Endothelial cell of umbilical vein (primary cell): ENCODE measurements at regions not wholly inside any gene's neighbourhood (a gene's known extent, or its start where the extent isn't known, plus 50 kb on each side); places are given as distances from the start of the nearest gene placed in this dataset.

Experiments used
- BruUV-seq: library from RNA; stranded (reverse); fragments of 400-500 nt; replicated peaks from 2 replicates; lab custom pipeline; 2021; lab: Mats Ljungman, UMichigan
- CTCF ChIA-PET: fragments of 300-600, 350-600 bp; sonication (Branson Sonifier 250); formaldehyde crosslinking; loops from one replicate; lab custom pipeline; 2021; ENCODE audit warnings: antibody characterized with exemption, inconsistent platforms; lab: Charles Lee
- POLR2A ChIA-PET: fragments of 300-600, 350-600 bp; sonication (Branson Sonifier 250); formaldehyde crosslinking; loops from one replicate; lab custom pipeline; 2021; ENCODE audit warnings: antibody characterized with exemption, inconsistent platforms; lab: Charles Lee
- DNase-seq: peaks from one replicate; pipeline ENCODE4 v3.0.0-alpha.2; 2011; ENCODE audit warnings: low read depth, low spot score
- FAIRE-seq: peaks from 2 replicates; lab custom pipeline; 2011; peaks lifted over from hg19 to GRCh38; lab: Jason Lieb, UNC
- H2AFZ ChIP-seq: 2 replicates; pipeline ENCODE4 v1.6.0; 2012; ENCODE audit warnings: low read depth, low read length, control low read depth, inconsistent platforms
- H3K27ac ChIP-seq: 2 replicates; pipeline ENCODE4 v1.5.1; 2011; ENCODE audit warnings: low read depth, mild to moderate bottlenecking, control low read depth, low read length, moderate library complexity; ENCODE audit not compliant: insufficient read depth
- H3K27me3 ChIP-seq, 2 experiments: 2 replicates each; pipeline versions ENCODE4 v1.6.0 to v1.6.1; 2011; ENCODE audit warnings: low read length in 2 of 2, mixed read lengths in 1 of 2; ENCODE audit not compliant: control insufficient read depth in 2 of 2, insufficient read depth in 2 of 2
- H3K36me3 ChIP-seq, 2 experiments: 2 replicates in 1 of 2; 3 replicates in 1 of 2; pipeline ENCODE4 v1.5.1; 2011; ENCODE audit warnings: low read length in 2 of 2, mild to moderate bottlenecking in 1 of 2, moderate library complexity in 1 of 2; ENCODE audit not compliant: control insufficient read depth in 2 of 2, insufficient read depth in 2 of 2; ENCODE audit errors: extremely low read depth in 1 of 2
- H3K4me1 ChIP-seq: 3 replicates; pipeline ENCODE4 v1.5.1; 2011; ENCODE audit warnings: mild to moderate bottlenecking, low read length; ENCODE audit not compliant: control insufficient read depth, insufficient read depth; ENCODE audit errors: extremely low read depth
- H3K4me2 ChIP-seq: 2 replicates; pipeline ENCODE4 v1.6.1; 2011; ENCODE audit warnings: low read length, control low read depth, mixed read lengths; ENCODE audit not compliant: insufficient read depth
- H3K4me3 ChIP-seq, 3 experiments: fragments of 200-600 bp in 1 of 3; sonication (generic), shearing (Covaris generic) in 1 of 3; replicated peaks in 1 of 3; 2 replicates each; pipeline ENCODE4 v1.5.1; 2011 to 2016; ENCODE audit warnings: control low read depth in 3 of 3, low read length in 3 of 3, mild to moderate bottlenecking in 2 of 3, inconsistent platforms in 1 of 3, low read depth in 1 of 3, moderate library complexity in 1 of 3; ENCODE audit not compliant: insufficient read depth in 1 of 3
- H3K79me2 ChIP-seq: 2 replicates; pipeline ENCODE4 v1.6.0; 2012; ENCODE audit warnings: low read length, inconsistent platforms; ENCODE audit not compliant: control insufficient read depth, insufficient read depth
- H3K9ac ChIP-seq: replicated peaks from 2 replicates; pipeline ENCODE3; 2011; ENCODE audit warnings: low read length, control low read depth; ENCODE audit not compliant: insufficient read depth; ENCODE audit errors: extremely low read depth
- H3K9me1 ChIP-seq: replicated peaks from 3 replicates; pipeline ENCODE4 v1.6.0; 2011; ENCODE audit warnings: mild to moderate bottlenecking, low read length; ENCODE audit not compliant: control insufficient read depth, insufficient read depth; ENCODE audit errors: extremely low read depth
- H3K9me3 ChIP-seq: replicated peaks from 2 replicates; pipeline ENCODE4 v1.5.1; 2012; ENCODE audit warnings: low read length, inconsistent platforms; ENCODE audit not compliant: control insufficient read depth, insufficient read depth
- H4K20me1 ChIP-seq: replicated peaks from 2 replicates; pipeline ENCODE3; 2011; ENCODE audit warnings: mild to moderate bottlenecking, low read length; ENCODE audit not compliant: control insufficient read depth, insufficient read depth; ENCODE audit errors: extremely low read depth
- EZH2 ChIP-seq: IDR thresholded peaks from 2 replicates; pipeline ENCODE4 v1.6.1; 2012; ENCODE audit warnings: borderline replicate concordance, low read depth, mild to moderate bottlenecking, moderate library complexity, low read length, inconsistent platforms; ENCODE audit not compliant: severe bottlenecking
- FOS ChIP-seq: IDR thresholded peaks from 2 replicates; pipeline ENCODE4 v1.6.1; 2011; ENCODE audit warnings: mild to moderate bottlenecking, low read length, moderate library complexity, borderline replicate concordance; ENCODE audit not compliant: insufficient read depth
- GATA2 ChIP-seq: IDR thresholded peaks from 2 replicates; pipeline ENCODE4 v1.7.0; 2011; ENCODE audit warnings: low read depth, mild to moderate bottlenecking, moderate library complexity, mixed read lengths, low read length; ENCODE audit not compliant: insufficient read length, insufficient read depth
- JUN ChIP-seq: IDR thresholded peaks from 2 replicates; pipeline ENCODE4 v1.6.1; 2011; ENCODE audit warnings: borderline replicate concordance, low read depth; ENCODE audit not compliant: insufficient read length, insufficient read depth
- MYC ChIP-seq: IDR thresholded peaks from one replicate; pipeline ENCODE4 v1.6.1; 2011; ENCODE audit warnings: mild to moderate bottlenecking, low read depth, low read length
- POLR2A ChIP-seq: IDR thresholded peaks from 2 replicates; pipeline ENCODE4 v1.6.1; 2012; ENCODE audit warnings: low read depth, mild to moderate bottlenecking, control low read depth, low read length
- POLR2AphosphoS5 ChIP-seq: IDR thresholded peaks from 2 replicates; pipeline ENCODE4 v1.6.1; 2012; ENCODE audit warnings: low read depth, mild to moderate bottlenecking, control low read depth, low read length, moderate library complexity; ENCODE audit not compliant: insufficient read depth
- dilution Hi-C: fragments of 300-500 bp; cut with MboI; formaldehyde crosslinking; loops from one replicate; pipeline ENCODE4 v1.15.0; 2019; ENCODE audit warnings: low sequenced_read_pairs; ENCODE audit not compliant: extremely low pct_ligation_motif_present
- intact Hi-C: fragments of 100-400 bp; cut with micrococcal nuclease; formaldehyde crosslinking; loops from one replicate; pipeline ENCODE4 v1.10.0; 2022
- TF ChIP-seq, protein P1 (sequence below): IDR thresholded peaks from 2 replicates; pipeline ENCODE4 v1.6.1; 2011; ENCODE audit not compliant: insufficient read depth, insufficient read length
- TF ChIP-seq, protein P2 (sequence below), 2 donors: IDR thresholded peaks; 1 replicate in 1 of 2; 2 replicates in 1 of 2; pipeline ENCODE4 v1.5.1; 2011; ENCODE audit warnings: low read length in 2 of 2, mild to moderate bottlenecking in 2 of 2, moderate library complexity in 2 of 2, control low read depth in 1 of 2, inconsistent platforms in 1 of 2, low read depth in 1 of 2; ENCODE audit not compliant: insufficient read depth in 1 of 2; ENCODE audit errors: extremely low read depth in 1 of 2

DNA sequence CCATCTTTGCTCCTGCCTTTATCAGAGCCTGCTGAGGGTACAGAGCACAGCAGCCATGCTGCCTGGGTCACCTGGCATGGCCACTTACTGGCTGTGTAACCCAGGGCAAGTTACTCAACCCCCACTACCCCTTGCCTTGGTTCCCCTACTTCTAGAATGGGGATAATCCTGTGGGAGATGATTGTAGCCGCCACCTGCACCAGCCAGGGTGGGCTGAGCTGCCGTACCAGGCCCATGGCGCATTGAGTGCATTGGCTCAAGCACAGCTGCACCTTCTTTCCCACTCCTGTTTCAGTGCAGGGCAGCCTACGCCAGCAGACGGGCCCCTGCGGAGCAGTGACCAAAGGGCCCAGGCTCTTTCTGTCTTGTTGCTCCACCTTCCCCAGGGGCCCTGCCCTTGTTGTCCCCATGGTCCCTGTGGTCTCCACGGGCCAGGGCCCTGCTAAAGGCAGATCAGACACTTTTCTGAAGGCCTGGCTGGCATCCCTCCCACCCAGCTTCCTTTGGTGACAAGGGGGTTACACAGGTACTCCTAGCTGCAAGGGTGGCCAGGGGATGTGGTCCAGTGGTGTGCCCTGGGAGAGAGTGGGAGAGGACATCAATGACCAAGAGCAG is 159.4 kb upstream of the MLN start:
- Histone ChIP-seq H3K27ac (no peak overlapping the region), H4K20me1 (no peaks in the 10 kb centered on the region), H3K4me2 (no peak overlapping the region), H3K4me1 (no peaks in the 10 kb centered on the region), H3K9me1 (no peaks in the 10 kb centered on the region), H3K4me3 (no peak overlapping the region), H3K27me3 (peaks cover 4 to 5% of the 10 kb centered on the region in 2 experiments), H3K9ac (no peak overlapping the region), H2AFZ (no peak overlapping the region), H3K9me3 (no peaks in the 10 kb centered on the region), H3K79me2 (no peaks in the 10 kb centered on the region), H3K36me3 (no peaks in the 10 kb centered on the region)
- no TSS peak for BruUV-seq
- FAIRE-seq (no peak), DNase-seq (no peak)
- CTCF ChIA-PET, result interaction anchor here (0.5 to 1.3 kb wide), 3 partner anchors 65 to 426 kb away, joined by 3 read pairs; no protein-coding TSS in a partner anchor
- dilution Hi-C loops, result no loop called here
- TF ChIP-seq EZH2 (no peak), POLR2A (no peak), FOS (no peak), JUN (no peak), MYC (no peak), POLR2AphosphoS5 (no peak), GATA2 (no peak)
- TF ChIP-seq, protein P1, sequence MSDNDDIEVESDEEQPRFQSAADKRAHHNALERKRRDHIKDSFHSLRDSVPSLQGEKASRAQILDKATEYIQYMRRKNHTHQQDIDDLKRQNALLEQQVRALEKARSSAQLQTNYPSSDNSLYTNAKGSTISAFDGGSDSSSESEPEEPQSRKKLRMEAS, result no peak
- TF ChIP-seq, protein P2, sequence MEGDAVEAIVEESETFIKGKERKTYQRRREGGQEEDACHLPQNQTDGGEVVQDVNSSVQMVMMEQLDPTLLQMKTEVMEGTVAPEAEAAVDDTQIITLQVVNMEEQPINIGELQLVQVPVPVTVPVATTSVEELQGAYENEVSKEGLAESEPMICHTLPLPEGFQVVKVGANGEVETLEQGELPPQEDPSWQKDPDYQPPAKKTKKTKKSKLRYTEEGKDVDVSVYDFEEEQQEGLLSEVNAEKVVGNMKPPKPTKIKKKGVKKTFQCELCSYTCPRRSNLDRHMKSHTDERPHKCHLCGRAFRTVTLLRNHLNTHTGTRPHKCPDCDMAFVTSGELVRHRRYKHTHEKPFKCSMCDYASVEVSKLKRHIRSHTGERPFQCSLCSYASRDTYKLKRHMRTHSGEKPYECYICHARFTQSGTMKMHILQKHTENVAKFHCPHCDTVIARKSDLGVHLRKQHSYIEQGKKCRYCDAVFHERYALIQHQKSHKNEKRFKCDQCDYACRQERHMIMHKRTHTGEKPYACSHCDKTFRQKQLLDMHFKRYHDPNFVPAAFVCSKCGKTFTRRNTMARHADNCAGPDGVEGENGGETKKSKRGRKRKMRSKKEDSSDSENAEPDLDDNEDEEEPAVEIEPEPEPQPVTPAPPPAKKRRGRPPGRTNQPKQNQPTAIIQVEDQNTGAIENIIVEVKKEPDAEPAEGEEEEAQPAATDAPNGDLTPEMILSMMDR (IDR thresholded peaks at IDR 0.05; ENCODE audit: extremely low read depth in 1 of 2, insufficient read depth in 1 of 2, low read depth in 1 of 2, low read length in 2 of 2), result no peak
- POLR2A ChIA-PET, result no interaction called here
- intact Hi-C loops, result no loop called here
